T-helper 1 cell (primary cell): ENCODE measurements at regions not wholly inside any gene's neighbourhood (a gene's known extent, or its start where the extent isn't known, plus 50 kb on each side); places are given as distances from the start of the nearest gene placed in this dataset.

ENCODE experiments used
- DNase-seq, 5 donors: peaks; one replicate each; pipeline ENCODE4 v3.0.0-alpha.2; 2012 to 2020

- DNase-seq, result no peak
Measured at GRCh38 chr14:80446356-80446755, 235.1 kb upstream of the DIO2 start.

- DNase-seq, result no peak
Measured at GRCh38 chr14:80445605-80446004, 234.3 kb upstream of the DIO2 start.

GRCh38 chr14:80434574-80435321, 223.4 kb upstream of the DIO2 start:
- DNase-seq, result no peak

GRCh38 chr14:80433811-80434210, 222.5 kb upstream of the DIO2 start:
- DNase-seq, result no peak

- no peak for DNase-seq
Measured at GRCh38 chr14:80428671-80429070, 217.4 kb upstream of the DIO2 start.

GRCh38 chr14:80428171-80428570, 216.9 kb upstream of the DIO2 start:
- no peak for DNase-seq

GRCh38 chr14:80427101-80427500, 215.8 kb upstream of the DIO2 start:
- DNase-seq, result no peak

GRCh38 chr14:80426683-80427082, 215.4 kb upstream of the DIO2 start:
- no peak for DNase-seq

- no peak for DNase-seq
Measured at GRCh38 chr14:80425686-80426085, 214.4 kb upstream of the DIO2 start.

GRCh38 chr14:80419769-80420168, 208.5 kb upstream of the DIO2 start:
- no peak for DNase-seq

GRCh38 chr14:80419345-80419744, 208.0 kb upstream of the DIO2 start:
- no peak for DNase-seq

- DNase-seq, result no peak
Measured at GRCh38 chr14:80415636-80416035, 204.3 kb upstream of the DIO2 start.

GRCh38 chr14:80414080-80414479, 202.8 kb upstream of the DIO2 start:
- no peak for DNase-seq

- DNase-seq, result no peak
Measured at GRCh38 chr14:80404413-80404812, 193.1 kb upstream of the DIO2 start.

- DNase-seq, result no peak
Measured at GRCh38 chr14:80403036-80403435, 191.7 kb upstream of the DIO2 start.

- no peak for DNase-seq
Measured at GRCh38 chr14:80395031-80395430, 183.7 kb upstream of the DIO2 start.

- no peak for DNase-seq
Measured at GRCh38 chr14:80393766-80394165, 182.5 kb upstream of the DIO2 start.

GRCh38 chr14:80390906-80391305, 179.6 kb upstream of the DIO2 start:
- no peak for DNase-seq

- no peak for DNase-seq
Measured at GRCh38 chr14:80388980-80389711, 177.8 kb upstream of the DIO2 start.

GRCh38 chr14:80387563-80387981, 176.3 kb upstream of the DIO2 start:
- no peak for DNase-seq

GRCh38 chr14:80385336-80385735, 174.0 kb upstream of the DIO2 start:
- no peak for DNase-seq

- DNase-seq, result no peak
Measured at GRCh38 chr14:80383223-80383622, 171.9 kb upstream of the DIO2 start.

- no peak for DNase-seq
Measured at GRCh38 chr14:80381807-80382363, 170.6 kb upstream of the DIO2 start.

- DNase-seq, result no peak
Measured at GRCh38 chr14:80379035-80379434, 167.7 kb upstream of the DIO2 start.
